ENCODE measurements at regions not wholly inside any gene's neighbourhood (a gene's known extent, or its start where the extent isn't known, plus 50 kb on each side); places are given as distances from the start of the nearest gene placed in this dataset.

DNA sequence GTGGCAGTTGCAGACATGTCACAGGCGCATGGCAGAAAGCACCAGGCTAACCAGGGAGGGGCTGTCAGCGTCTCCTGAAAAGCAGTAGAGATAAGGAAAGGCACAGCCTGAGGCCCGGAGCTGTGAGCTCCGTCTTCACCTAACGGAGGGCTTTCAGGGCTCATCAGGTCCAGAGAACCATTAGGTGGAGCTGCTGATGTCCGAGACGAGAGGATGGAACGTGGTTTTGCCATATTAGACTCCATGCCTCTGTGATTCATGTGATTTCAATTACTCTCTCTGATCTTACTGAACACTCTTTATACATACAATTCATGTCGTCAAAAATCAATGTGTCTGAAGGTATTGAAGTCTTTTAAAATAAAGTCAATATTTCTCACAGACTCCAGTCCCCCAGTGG, 120.3 kb upstream of the RAB6C start:
- no peak for ATAC-seq
- no peaks in the 10 kb centered on the region for H3K27me3 ChIP-seq
- in situ Hi-C loops (cut with MboI; ENCODE audit: low sequenced_read_pairs in 4 of 4): loop anchor here in 2 of 4 donors (25.0 kb wide), 2 partner anchors 647 to 1122 kb away; no protein-coding TSS in a partner anchor
- peaks cover 0 to 5% of the 10 kb centered on the region in 2 donors for H3K4me1 ChIP-seq
- TF ChIP-seq, protein P1, sequence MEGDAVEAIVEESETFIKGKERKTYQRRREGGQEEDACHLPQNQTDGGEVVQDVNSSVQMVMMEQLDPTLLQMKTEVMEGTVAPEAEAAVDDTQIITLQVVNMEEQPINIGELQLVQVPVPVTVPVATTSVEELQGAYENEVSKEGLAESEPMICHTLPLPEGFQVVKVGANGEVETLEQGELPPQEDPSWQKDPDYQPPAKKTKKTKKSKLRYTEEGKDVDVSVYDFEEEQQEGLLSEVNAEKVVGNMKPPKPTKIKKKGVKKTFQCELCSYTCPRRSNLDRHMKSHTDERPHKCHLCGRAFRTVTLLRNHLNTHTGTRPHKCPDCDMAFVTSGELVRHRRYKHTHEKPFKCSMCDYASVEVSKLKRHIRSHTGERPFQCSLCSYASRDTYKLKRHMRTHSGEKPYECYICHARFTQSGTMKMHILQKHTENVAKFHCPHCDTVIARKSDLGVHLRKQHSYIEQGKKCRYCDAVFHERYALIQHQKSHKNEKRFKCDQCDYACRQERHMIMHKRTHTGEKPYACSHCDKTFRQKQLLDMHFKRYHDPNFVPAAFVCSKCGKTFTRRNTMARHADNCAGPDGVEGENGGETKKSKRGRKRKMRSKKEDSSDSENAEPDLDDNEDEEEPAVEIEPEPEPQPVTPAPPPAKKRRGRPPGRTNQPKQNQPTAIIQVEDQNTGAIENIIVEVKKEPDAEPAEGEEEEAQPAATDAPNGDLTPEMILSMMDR (IDR thresholded peaks at IDR 0.05 in 4 of 5, conservative IDR thresholded peaks at IDR 0.05 in 1 of 5): no peak
- intact Hi-C loops (cut with DNase I; ENCODE audit: low total_unique reads): no loop called here
- peaks cover 0 to 4% (median 0%) of the 10 kb centered on the region in 3 donors for H3K9me3 ChIP-seq
- H3K36me3 ChIP-seq: no peaks in the 10 kb centered on the region
- H3K4me3 ChIP-seq: no peak overlapping the region
- H3K27ac ChIP-seq: no peak overlapping the region
- no peak for DNase-seq

DNA sequence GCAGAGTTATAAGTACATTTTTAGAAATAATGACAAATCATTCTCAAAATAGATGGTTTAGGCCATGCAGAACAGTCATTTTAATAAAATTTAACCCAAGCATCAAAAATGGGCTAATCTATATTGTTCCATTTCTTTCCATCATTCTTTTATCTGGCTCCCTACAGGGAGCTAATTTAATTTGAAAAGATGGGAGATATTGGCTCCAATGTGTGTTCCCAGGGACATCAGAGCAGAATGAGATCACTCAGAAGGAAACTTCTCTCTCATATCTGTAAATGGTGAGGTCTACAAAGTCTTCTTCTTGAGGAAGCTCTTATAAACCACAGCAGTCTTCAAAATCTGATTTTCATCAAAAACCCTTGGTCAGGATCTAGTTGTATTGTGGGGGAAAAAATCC, 119.4 kb upstream of the RAB6C start:
- peaks cover 0 to 5% of the 10 kb centered on the region in 2 donors for H3K4me1 ChIP-seq
- ATAC-seq (no peak), DNase-seq (no peak)
- H3K27me3 ChIP-seq: no peaks in the 10 kb centered on the region
- intact Hi-C loops (cut with DNase I; ENCODE audit: low total_unique reads): no loop called here
- no peak overlapping the region for H3K27ac ChIP-seq
- peaks cover 0 to 4% (median 0%) of the 10 kb centered on the region in 3 donors for H3K9me3 ChIP-seq
- H3K36me3 ChIP-seq: no peaks in the 10 kb centered on the region
- H3K4me3 ChIP-seq: no peak overlapping the region
- in situ Hi-C loops (cut with MboI; ENCODE audit: low sequenced_read_pairs in 4 of 4): loop anchor here in 2 of 4 donors (25.0 kb wide), 2 partner anchors 648 to 1123 kb away; no protein-coding TSS in a partner anchor
- no peak for TF ChIP-seq POLR2A (IDR thresholded peaks at IDR 0.05)
- TF ChIP-seq, protein P1 (IDR thresholded peaks at IDR 0.05 in 4 of 5, conservative IDR thresholded peaks at IDR 0.05 in 1 of 5): no peak

DNA sequence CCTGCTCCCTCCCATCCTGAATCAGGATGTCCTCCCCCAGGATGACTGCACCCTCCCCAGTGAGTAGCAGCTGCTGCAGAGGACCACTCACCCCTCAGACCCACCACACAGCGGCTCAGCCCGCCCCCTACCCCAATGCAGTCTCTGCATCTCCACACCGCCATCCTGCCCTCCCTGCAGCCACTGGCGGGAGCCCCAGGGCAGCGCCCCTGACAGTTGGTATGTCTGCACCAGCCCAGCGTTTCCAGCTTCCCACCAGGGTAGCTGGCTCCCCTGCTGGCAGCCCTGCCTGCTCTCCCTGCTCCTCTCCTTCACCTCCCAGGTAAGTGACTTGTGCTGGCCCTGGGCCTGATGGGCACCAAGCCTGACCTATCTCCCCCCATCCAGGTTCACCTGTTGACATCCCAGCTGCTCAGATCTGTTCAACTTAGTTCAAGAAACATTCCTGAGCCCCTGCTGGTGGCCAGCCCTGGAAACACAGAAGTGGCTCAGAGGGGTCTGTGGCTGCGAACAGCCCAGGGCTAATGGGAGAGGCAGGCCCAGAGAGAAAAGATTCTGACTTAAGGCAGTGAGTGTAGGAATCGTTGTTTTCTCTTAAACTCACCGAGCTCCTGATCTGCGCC, 117.7 kb upstream of the RAB6C start:
- Histone ChIP-seq H3K36me3 (no peaks in the 10 kb centered on the region), H3K27me3 (no peaks in the 10 kb centered on the region), H3K4me1 (peaks cover 0 to 5% of the 10 kb centered on the region in 2 donors), H3K4me3 (no peak overlapping the region), H3K9me3 (no peaks in the 10 kb centered on the region), H3K27ac (no peak overlapping the region)
- intact Hi-C loops (cut with DNase I; ENCODE audit: low total_unique reads): no loop called here
- TF ChIP-seq POLR2A (IDR thresholded peaks at IDR 0.05): no peak
- TF ChIP-seq, protein P1 (IDR thresholded peaks at IDR 0.05 in 4 of 5, conservative IDR thresholded peaks at IDR 0.05 in 1 of 5): no peak
- DNase-seq: no peak
- no peak for ATAC-seq
- in situ Hi-C loops (cut with MboI; ENCODE audit: low sequenced_read_pairs in 4 of 4): loop anchor here in 2 of 4 donors (25.0 kb wide), 2 partner anchors 649 to 1124 kb away; no protein-coding TSS in a partner anchor

DNA sequence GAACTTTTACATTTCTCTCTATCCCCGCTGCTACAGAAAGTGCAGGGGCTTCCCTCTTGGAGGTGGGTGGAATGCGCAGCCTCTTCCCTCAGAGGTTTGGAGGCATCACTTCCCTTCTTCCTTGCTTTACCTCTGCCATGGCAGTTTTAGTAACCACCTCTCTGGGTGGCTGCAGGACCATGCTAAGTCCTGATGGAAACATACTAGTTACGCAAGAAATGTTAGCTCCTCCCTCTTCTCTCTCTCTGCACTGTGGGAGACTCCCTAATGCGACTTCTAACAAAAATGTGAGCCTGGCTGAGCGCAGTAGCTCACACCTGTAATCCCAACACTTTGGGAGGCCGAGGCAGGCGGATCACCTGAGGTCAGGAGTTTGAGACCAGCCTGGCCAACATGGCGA, 116.8 kb upstream of the RAB6C start:
- no peaks in the 10 kb centered on the region for H3K36me3 ChIP-seq
- in situ Hi-C loops (cut with MboI; ENCODE audit: low sequenced_read_pairs in 4 of 4): loop anchor here in 2 of 4 donors (25.0 kb wide), 2 partner anchors 650 to 1125 kb away; no protein-coding TSS in a partner anchor

More for the DNA sequence above, 116.8 kb upstream of the RAB6C start:
- Histone ChIP-seq H3K4me1 (peaks cover 0 to 2% of the 10 kb centered on the region in 2 donors), H3K9me3 (no peaks in the 10 kb centered on the region), H3K27ac (no peak overlapping the region), H3K27me3 (no peaks in the 10 kb centered on the region), H3K4me3 (no peak overlapping the region)
- no peak for ATAC-seq
- no peak for DNase-seq
- no peak for TF ChIP-seq POLR2A (IDR thresholded peaks at IDR 0.05)
- TF ChIP-seq, protein P1 (IDR thresholded peaks at IDR 0.05 in 4 of 5, conservative IDR thresholded peaks at IDR 0.05 in 1 of 5): no peak
- intact Hi-C loops (cut with DNase I; ENCODE audit: low total_unique reads): no loop called here
